ENCODE measurements at regions not wholly inside any gene's neighbourhood (a gene's known extent, or its start where the extent isn't known, plus 50 kb on each side); places are given as distances from the start of the nearest gene placed in this dataset.
"Not testable (repeated sequence)": the region's sequence is repeated elsewhere in the genome, so short reads cannot be mapped to it uniquely, and the experiment has no call there.

DNA sequence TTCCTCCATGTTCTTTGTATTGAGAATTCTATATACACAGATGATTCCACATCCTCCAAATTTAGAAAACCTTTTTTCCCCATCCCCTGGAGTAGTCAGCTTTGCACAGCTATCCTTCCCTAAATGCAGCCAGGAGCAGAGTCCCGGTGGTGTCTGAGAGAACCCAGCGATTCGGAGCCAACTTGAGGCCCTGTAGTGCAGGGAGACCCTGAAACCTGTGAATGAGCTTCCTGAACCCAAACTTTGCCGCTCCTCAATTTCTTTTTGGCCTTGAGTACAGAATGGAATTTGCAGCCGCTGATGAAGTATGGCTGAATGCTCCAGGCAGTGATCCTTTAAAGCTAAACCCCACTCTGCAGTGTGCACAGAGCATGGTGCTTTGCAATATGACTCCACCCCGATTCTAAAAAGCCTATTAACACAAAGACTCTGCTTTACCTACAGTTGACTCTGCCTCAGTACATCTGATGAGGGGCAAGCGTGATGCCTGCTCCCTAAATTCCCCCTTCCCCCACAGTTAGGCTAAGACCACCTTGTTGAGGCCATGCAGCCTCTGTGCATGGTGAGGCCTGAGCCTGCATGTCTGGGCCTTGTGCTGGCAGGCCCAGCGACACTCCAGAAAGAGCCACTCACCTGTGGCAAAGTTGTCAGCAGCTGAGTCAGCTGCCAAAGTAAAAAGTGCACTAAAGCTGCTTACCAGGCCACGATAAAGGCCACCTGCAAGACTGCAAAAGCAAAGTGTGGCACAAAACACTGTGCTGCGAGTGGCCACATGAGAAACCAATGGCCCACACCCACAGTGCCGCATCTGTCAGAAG is 82.1 kb downstream of the PLEKHG1 start:
- no peak for DNase-seq (ENCODE audit: low read depth in 3 of 3, low spot score in 2 of 3)

DNA sequence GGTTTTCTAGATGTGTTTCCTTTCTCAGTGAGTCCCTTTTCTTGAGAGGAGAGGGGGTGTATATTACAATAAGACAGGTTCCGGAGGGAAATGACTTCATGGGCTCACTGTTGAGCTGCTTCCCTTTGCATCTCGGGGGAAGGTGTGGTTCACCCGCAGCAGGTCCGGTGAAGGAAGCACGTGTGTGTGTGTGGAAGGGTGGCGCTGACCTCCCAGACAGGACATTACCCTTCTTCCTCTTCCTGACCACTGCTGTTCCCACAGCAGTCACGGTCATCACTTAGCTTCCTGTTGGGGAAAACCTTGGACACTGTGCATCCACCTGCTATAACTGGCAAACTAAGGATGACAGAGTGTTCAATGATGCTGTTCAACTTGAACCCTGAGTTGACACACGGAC is 83.6 kb downstream of the PLEKHG1 start:
- no peak for DNase-seq (ENCODE audit: low read depth in 3 of 3, low spot score in 2 of 3)

DNA sequence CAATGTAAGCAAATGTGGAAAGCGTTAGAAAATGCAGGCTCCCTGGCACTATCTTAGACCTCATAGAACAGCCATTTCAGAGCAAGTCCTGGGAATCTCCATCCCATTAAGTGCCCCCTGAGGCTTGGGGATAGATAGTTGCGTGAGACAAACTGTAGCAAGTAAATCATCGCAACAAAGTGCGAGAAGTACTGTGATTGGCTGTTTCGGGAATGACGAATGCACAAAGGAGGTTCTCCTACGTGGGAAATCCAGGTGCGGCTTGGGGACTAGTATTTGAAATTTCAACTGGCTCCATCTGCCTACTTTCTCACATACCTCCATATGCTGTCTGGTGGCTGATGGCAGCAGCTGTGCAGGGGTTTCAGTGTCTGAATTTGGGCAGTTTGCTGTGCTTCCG is 84.5 kb downstream of the PLEKHG1 start:
- DNase-seq (ENCODE audit: low read depth in 3 of 3, low spot score in 2 of 3), result no peak

DNA sequence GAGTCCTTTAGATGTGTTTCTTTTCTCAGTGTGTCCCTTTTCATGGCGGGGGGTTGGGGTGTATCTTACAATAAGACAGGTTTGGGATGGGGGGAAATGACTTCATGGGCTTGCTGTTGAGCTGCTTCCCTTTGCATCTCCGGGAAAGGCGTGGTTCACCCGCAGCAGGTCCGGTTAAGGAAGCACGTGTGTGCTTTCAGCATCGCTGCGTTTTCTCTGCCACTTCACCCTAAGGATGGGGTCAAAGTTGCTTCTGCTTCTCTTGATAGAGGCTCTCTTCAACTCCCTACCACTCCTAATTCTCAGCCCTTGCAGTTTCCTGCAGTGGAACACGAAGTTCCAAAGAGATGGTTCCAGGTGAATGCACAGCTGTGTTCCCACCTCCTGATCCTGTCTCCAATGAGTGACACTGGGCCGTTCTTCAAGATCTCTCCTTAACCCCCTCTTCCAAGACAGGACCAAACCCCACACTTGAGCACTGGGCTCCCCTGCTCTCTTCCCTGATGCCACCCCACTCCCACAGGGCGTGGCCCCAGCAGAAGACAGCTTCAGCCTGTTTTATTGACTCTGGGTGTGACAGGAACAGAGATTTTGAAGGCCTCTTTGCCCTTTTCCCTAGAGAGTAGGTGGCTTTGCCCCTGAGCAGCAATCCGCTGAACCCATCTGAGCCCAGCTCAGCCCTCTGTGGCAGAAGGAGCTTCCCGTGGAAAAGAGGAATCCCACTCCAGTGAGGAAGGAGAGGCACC is 85.2 kb downstream of the PLEKHG1 start:
- DNase-seq (ENCODE audit: low read depth in 3 of 3, low spot score in 2 of 3), result no peak

- no peak for DNase-seq (ENCODE audit: low read depth in 3 of 3, low spot score in 2 of 3)
These were observed 86.2 kb downstream of the PLEKHG1 start for GRCh38 chr6:150685860-150686259.

DNA sequence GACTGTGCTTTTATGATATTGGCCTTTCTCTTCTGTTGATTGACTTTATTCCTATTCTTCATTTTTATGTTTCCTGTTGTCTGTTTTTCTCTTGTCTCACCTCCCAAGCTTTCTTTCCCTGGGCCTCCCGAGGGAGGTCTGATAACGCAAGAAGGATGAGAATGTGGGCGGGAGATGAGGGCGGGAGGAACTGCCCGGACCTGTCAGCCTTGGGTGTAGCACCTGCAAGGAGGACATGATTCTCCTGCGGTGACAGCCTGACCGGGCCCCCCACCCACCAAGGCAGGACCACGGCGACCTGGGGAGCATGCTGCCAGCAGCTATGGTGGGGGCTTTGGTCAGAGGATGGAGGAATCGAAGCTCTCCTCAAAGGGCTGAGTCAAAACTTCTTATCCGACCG is 86.9 kb downstream of the PLEKHG1 start:
- no peak for DNase-seq (ENCODE audit: low read depth in 3 of 3, low spot score in 2 of 3)

- no peak for DNase-seq (ENCODE audit: low read depth in 3 of 3, low spot score in 2 of 3)
These were observed 87.8 kb downstream of the PLEKHG1 start for GRCh38 chr6:150687508-150687907.

- DNase-seq (ENCODE audit: low read depth in 3 of 3, low spot score in 2 of 3), result no peak
These were observed 90.4 kb downstream of the PLEKHG1 start for GRCh38 chr6:150689900-150690590.

GRCh38 chr6:150690681-150691080 is 91.0 kb downstream of the PLEKHG1 start:
- no peak for DNase-seq (ENCODE audit: low read depth in 3 of 3, low spot score in 2 of 3)

DNA sequence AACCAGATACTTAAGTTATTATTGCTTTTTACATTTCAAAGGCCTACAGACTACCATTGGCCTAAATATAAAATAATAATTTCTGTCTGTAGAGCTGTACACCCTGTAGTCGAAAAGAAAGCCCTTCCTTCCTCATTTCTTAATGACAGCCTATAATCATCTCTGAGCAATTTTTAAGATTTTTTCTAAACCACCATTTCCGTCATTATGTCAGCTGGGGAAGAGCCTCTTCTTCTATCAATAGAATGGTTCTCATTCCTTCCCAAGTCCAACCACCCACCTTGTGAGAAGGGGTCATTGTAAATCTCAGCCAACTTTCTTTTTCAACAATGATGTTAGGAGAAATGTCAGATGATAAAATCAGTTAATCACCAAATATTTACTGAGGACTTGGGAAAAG is 91.8 kb downstream of the PLEKHG1 start:
- no peak for DNase-seq (ENCODE audit: low read depth in 3 of 3, low spot score in 2 of 3)

DNA sequence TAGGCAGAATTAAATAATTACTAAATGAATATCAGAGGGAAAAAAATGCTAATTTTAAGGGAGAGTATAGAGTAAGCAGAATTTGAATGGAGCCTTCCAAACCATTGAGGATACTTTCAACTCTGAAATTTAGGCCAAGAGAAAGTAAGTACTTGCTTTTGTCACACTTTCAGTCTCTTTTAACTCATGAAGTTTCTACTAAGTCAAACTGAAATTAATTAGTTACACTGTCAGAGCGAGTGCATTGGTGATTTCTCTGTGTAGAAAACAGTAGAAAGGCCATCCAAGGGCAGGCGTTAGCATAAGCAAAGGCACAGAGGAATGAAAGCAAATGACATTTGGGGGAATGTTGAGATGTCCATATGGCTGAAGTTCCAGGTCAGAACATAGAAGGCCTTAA is 92.9 kb downstream of the PLEKHG1 start:
- DNase-seq (ENCODE audit: low read depth in 3 of 3, low spot score in 2 of 3), result no peak

GRCh38 chr6:150694889-150695288 is 95.2 kb downstream of the PLEKHG1 start:
- no peak for DNase-seq (ENCODE audit: low read depth in 3 of 3, low spot score in 2 of 3)

- DNase-seq (ENCODE audit: low read depth in 3 of 3, low spot score in 2 of 3), result no peak
These were observed 96.0 kb downstream of the PLEKHG1 start for GRCh38 chr6:150695652-150696051.

DNA sequence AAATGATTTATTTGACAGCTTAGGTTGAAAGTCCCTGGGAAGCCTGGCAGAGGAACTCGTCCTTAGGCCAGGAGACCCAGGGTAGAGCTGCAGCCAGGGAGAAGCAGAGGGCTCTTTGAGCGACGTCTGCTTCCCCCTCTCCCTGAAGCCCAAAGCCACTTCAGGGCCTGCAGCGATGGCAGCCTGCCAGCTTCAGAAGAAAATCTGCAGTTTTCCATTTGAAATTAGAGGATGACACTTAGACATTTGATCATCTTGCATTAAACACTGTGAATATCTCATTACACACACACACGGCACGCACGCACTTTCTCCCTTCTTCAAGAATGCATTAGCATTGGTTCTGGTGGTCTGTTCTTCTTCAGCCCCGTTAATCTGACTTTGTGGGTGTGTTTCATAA is 96.5 kb downstream of the PLEKHG1 start:
- no peak for DNase-seq (ENCODE audit: low read depth in 3 of 3, low spot score in 2 of 3)

GRCh38 chr6:150696918-150697317 is 97.2 kb downstream of the PLEKHG1 start:
- DNase-seq (ENCODE audit: low read depth in 3 of 3, low spot score in 2 of 3), result not testable (repeated sequence)

DNA sequence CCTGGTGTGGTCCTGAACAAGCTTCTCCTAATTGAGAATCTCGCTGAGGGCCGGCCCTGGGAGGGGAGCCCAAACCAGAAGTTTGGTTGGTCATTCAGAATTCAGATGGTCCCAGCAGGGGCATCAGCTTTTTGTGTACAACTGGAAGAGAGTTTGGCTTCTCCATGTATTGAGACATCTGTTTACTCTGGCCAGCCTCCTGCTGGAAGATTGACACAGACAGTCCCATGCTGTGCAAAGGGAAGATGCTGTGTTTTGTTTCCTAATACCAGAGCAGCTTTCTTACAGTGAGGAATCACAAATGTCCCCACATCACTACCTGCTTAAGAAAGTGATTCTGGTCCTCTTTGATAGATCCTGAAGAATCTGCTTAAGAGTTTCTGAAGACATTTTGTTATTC is 97.8 kb downstream of the PLEKHG1 start:
- DNase-seq (ENCODE audit: low read depth in 3 of 3, low spot score in 2 of 3), result no peak

- no peak for DNase-seq (ENCODE audit: low read depth in 3 of 3, low spot score in 2 of 3)
These were observed 98.7 kb downstream of the PLEKHG1 start for GRCh38 chr6:150698391-150698790.

- no peak for DNase-seq (ENCODE audit: low read depth in 3 of 3, low spot score in 2 of 3)
These were observed 103.0 kb downstream of the PLEKHG1 start for GRCh38 chr6:150702675-150703074.

- no peak for DNase-seq (ENCODE audit: low read depth in 3 of 3, low spot score in 2 of 3)
These were observed 104.9 kb downstream of the PLEKHG1 start for GRCh38 chr6:150704447-150705192.

DNA sequence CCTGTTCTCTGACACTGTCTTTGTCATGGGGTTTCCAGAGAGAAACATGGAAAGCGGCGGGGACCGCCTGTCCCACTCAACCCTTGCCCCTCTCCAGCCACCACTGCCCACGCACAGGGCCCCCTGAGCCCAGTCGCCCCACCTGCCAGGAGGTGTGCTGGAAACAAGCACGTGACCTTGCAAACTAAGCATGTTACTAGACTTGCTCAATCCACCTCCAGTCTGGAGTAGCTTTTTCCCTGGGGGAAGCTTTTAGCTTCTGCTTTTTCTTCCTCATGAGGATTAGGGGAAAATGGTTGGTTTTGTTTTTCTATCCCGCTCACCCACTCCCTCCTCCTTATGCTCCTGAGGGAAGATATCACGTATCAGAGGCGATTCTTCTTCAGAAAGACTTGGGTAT is 105.7 kb downstream of the PLEKHG1 start:
- DNase-seq (ENCODE audit: low read depth in 3 of 3, low spot score in 2 of 3), result no peak

GRCh38 chr6:150710236-150710635 is 110.6 kb downstream of the PLEKHG1 start:
- DNase-seq (ENCODE audit: low read depth in 3 of 3, low spot score in 2 of 3), result no peak

All from right renal cortex interstitium (tissue), 3 donors.